Left ventricle myocardium inferior (tissue), 1 donor: ENCODE measurements at regions not wholly inside any gene's neighbourhood (a gene's known extent, or its start where the extent isn't known, plus 50 kb on each side); places are given as distances from the start of the nearest gene placed in this dataset.
A peak's percentile ranks its signal among the peaks of the same experiment; 100 is the strongest.

Source experiments
- DNase-seq: peaks from one replicate; pipeline ENCODE4 v3.0.0-alpha.2; 2020
- H3K27ac ChIP-seq: fragments of 200-600 bp; replicated peaks from 2 replicates; pipeline ENCODE4 v1.8.0; 2021
- H3K27me3 ChIP-seq: fragments of 200-600 bp; 2 replicates; pipeline ENCODE4 v1.8.0; 2021; ENCODE audit warnings: low read depth
- H3K36me3 ChIP-seq: fragments of 200-600 bp; 2 replicates; pipeline ENCODE4 v1.8.0; 2021
- H3K4me1 ChIP-seq: fragments of 200-600 bp; 2 replicates; pipeline ENCODE4 v1.8.0; 2021
- H3K4me3 ChIP-seq: fragments of 200-600 bp; 2 replicates; pipeline ENCODE4 v1.8.0; 2021; ENCODE audit warnings: mild to moderate bottlenecking, moderate library complexity
- H3K9me3 ChIP-seq: fragments of 200-600 bp; replicated peaks from 2 replicates; pipeline ENCODE4 v1.8.0; 2021
- intact Hi-C: fragments of 100-400 bp; cut with micrococcal nuclease; formaldehyde crosslinking; loops from one replicate; pipeline ENCODE4 v1.11.0; 2022
- TF ChIP-seq, protein P1 (sequence below): fragments of 200-600 bp; IDR thresholded peaks from 2 replicates; pipeline ENCODE4 v1.8.0; 2021; ENCODE audit warnings: antibody characterized with exemption, mild to moderate bottlenecking, borderline replicate concordance
- donor health status: DM: no; HTN: yes; CAD: no; lungs with severe emphysema.

DNA sequence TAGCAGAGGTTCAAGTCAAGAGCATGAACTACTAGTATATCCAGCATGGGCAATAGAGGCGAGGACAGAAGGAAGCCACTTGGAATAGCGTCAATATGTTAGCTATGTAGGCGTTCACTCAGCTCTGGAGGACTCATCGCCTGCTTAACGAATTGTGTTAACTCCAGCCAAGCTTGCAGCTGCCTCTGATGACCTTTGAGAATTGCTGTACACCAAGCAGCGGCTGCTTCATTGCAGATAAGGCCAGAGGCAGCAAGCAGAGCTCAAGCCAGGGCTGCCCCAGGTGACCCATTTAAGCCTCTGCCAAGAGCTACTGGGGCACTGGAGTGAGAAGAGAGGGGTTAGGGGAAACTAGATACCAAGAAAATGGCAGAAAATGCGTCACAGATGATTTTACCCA lies 160.2 kb upstream of the IGFBP7 start:
- intact Hi-C loops = no loop called here
- Histone ChIP-seq H3K4me3 (no peak overlapping the region), H3K9me3 (peaks cover 3% of the 10 kb centered on the region), H3K27me3 (no peaks in the 10 kb centered on the region), H3K4me1 (peaks cover 33% of the 10 kb centered on the region), H3K36me3 (no peaks in the 10 kb centered on the region), H3K27ac (peak overlapping the region; percentile 60)
- TF ChIP-seq, protein P1, sequence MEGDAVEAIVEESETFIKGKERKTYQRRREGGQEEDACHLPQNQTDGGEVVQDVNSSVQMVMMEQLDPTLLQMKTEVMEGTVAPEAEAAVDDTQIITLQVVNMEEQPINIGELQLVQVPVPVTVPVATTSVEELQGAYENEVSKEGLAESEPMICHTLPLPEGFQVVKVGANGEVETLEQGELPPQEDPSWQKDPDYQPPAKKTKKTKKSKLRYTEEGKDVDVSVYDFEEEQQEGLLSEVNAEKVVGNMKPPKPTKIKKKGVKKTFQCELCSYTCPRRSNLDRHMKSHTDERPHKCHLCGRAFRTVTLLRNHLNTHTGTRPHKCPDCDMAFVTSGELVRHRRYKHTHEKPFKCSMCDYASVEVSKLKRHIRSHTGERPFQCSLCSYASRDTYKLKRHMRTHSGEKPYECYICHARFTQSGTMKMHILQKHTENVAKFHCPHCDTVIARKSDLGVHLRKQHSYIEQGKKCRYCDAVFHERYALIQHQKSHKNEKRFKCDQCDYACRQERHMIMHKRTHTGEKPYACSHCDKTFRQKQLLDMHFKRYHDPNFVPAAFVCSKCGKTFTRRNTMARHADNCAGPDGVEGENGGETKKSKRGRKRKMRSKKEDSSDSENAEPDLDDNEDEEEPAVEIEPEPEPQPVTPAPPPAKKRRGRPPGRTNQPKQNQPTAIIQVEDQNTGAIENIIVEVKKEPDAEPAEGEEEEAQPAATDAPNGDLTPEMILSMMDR = no peak
- peak; percentile 72 for DNase-seq

DNA sequence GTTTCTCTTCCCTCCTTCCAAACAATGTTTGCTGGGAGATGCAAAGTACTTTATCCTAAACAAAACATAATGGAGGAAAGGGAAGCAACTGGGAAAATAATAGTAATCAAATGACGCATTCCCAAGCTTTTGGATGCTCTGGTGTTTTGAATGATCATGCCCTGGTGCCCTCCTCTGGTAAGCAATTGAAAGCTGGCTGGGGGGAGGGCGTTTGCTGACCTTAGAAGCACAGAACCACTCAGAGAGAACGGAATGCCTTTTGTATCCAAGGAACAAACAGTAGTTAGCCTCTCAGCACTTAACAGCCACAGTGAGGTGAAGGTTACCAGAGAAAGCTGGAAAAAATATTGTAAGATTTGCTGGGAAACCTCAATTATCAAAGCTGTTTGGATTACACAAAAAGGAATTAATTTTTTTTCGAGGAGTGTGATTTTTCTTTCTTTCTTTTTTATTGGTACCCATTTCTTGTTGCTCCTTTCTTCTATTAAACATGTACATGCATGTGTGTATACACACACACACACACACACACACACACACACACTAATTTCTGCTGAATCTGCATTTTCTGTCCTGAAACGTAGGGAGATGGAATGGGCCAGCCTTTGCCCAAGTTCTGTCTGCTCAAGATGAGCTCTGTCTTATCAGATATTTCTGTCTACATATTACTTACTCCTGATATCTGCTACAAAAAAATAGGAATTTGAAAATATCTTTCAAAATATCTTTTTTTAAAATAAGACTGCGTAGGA lies 155.8 kb upstream of the IGFBP7 start:
- peak; percentile 36 for DNase-seq

DNA sequence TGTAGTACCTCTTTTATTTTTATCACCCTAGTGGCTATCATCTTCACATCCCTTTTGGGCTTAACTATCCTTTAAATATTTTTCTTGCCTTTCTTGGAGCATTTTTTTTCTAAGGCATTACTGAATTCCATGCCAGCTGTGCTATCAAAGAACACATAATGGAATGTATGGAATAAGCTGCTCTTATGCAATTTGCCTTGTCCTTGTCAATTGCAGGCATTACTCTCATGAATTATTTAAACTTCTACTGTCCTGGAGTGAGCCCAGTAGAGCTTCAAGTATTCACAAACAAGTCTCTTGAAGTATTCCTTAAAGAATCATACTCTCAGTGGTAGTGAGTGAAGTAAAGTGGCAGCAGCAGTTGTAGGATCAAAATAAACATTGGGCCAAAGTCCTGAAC lies 144.6 kb upstream of the IGFBP7 start:
- no peak overlapping the region for H3K4me3 ChIP-seq
- H3K27ac ChIP-seq = no peak overlapping the region
- TF ChIP-seq, protein P1 = no peak
- H3K4me1 ChIP-seq = no peaks in the 10 kb centered on the region
- intact Hi-C loops = no loop called here
- no peaks in the 10 kb centered on the region for H3K27me3 ChIP-seq
- no peaks in the 10 kb centered on the region for H3K36me3 ChIP-seq
- H3K9me3 ChIP-seq = peaks cover 6% of the 10 kb centered on the region
- no peak for DNase-seq

More for the DNA sequence above, 155.8 kb upstream of the IGFBP7 start:
- Histone ChIP-seq H3K27me3 (peaks cover 8% of the 10 kb centered on the region), H3K27ac (peak overlapping the region; percentile 61), H3K9me3 (peaks cover 9% of the 10 kb centered on the region), H3K36me3 (no peaks in the 10 kb centered on the region), H3K4me1 (peaks cover 25% of the 10 kb centered on the region), H3K4me3 (no peak overlapping the region)
- intact Hi-C loops = no loop called here
- TF ChIP-seq, protein P1 = peak; percentile 32

DNA sequence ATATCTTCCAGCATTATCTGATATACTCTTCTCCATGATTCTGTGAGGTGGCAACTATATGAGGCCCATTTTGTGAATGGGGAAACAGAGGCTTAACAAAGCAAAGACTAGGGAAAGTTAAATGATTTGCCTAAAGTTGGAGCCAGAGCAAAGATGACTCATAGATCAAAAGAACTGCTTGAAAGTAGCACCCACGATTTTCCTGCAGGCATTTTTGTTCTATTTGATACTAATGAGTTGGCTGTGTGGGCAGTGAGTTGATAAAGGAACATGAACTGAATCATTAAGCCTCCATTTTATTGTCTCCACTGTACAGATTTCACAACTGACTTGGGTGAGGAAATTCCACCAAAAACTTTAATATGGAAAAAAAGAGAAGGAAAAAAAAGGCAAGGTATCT lies 138.9 kb upstream of the IGFBP7 start:
- Histone ChIP-seq H3K9me3 (no peaks in the 10 kb centered on the region), H3K36me3 (no peaks in the 10 kb centered on the region), H3K27ac (no peak overlapping the region), H3K27me3 (no peaks in the 10 kb centered on the region), H3K4me3 (no peak overlapping the region), H3K4me1 (no peaks in the 10 kb centered on the region)
- no peak for DNase-seq
- intact Hi-C loops = no loop called here
- TF ChIP-seq, protein P1 = no peak

DNA sequence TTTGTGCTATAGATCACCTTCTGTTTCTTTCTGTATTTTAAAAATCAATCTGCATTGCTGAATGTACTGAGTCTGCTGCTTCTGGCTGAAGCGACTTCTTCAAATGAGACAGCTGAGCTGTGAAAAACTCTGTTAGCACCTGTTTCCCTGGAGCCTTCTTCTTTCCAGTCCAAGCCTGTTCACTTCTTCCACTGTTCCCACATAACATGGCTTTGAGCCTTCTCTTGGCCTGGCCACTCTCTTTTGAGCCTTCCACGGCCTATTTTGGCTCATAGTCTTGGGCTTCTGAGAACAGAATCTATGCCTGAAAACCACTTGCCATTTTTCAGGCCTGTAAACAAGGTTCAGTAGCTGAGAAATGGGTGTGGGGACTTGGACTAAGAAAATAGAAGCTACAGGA lies 132.9 kb upstream of the IGFBP7 start:
- no peak for DNase-seq
- H3K4me1 ChIP-seq = no peaks in the 10 kb centered on the region
- H3K36me3 ChIP-seq = no peaks in the 10 kb centered on the region
- peaks cover 10% of the 10 kb centered on the region for H3K27me3 ChIP-seq
- no peak overlapping the region for H3K4me3 ChIP-seq
- intact Hi-C loops = no loop called here
- no peak overlapping the region for H3K27ac ChIP-seq
- TF ChIP-seq, protein P1 = no peak
- no peaks in the 10 kb centered on the region for H3K9me3 ChIP-seq
